PFSK-1 (cell line): ENCODE measurements at regions not wholly inside any gene's neighbourhood (a gene's known extent, or its start where the extent isn't known, plus 50 kb on each side); places are given as distances from the start of the nearest gene placed in this dataset.

Experiments
- FOXP2 ChIP-seq: optimal IDR thresholded peaks from 2 replicates; pipeline ENCODE3; 2011; ENCODE audit warnings: borderline replicate concordance, control low read depth, inconsistent platforms; ENCODE audit not compliant: insufficient read depth; ENCODE audit errors: extremely low read length, extremely low read depth
- POLR2AphosphoS5 ChIP-seq: IDR thresholded peaks from 2 replicates; pipeline ENCODE4 v1.6.1; 2012; ENCODE audit warnings: low read depth, mild to moderate bottlenecking, control low read depth, low read length, moderate library complexity
- REST ChIP-seq, 2 experiments: IDR thresholded peaks; 2 replicates each; pipeline versions ENCODE4 v1.6.1 to v1.8.0; 2011 to 2012; ENCODE audit warnings: low read depth in 2 of 2, low read length in 2 of 2, control low read depth in 1 of 2, inconsistent platforms in 1 of 2, mild to moderate bottlenecking in 1 of 2, moderate library complexity in 1 of 2; ENCODE audit not compliant: insufficient read depth in 1 of 2
- SIN3A ChIP-seq: IDR thresholded peaks from 2 replicates; pipeline ENCODE4 v1.6.1; 2012; ENCODE audit warnings: mild to moderate bottlenecking, low read length, moderate library complexity, borderline replicate concordance; ENCODE audit not compliant: insufficient read depth
- TAF1 ChIP-seq: IDR thresholded peaks from 2 replicates; pipeline ENCODE4 v1.6.1; 2012; ENCODE audit warnings: low read length, control low read depth, borderline replicate concordance; ENCODE audit not compliant: insufficient read depth

DNA sequence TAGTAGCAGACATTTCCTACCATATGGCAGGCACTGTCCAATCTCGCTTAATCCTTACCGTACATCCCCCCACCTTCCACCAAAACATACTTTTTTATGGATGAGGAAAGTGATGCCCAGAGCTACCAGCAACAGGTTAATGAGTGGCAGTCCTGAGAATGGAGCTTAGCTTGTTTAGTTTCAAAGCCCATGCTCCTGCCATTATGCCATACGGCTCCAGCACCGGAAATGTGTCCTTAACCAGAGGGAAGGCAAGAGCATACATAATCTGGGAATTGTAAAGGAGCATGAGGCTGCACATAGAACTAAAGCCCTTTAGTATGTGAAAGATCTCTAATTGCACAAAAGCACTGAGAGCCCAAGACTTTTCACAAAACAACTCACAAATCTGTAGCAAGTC lies 155.9 kb upstream of the PHYHIPL start:
- TF ChIP-seq FOXP2 (no peak), REST (IDR thresholded peaks at IDR 0.05; ENCODE audit: insufficient read depth in 1 of 2, low read depth in 2 of 2, low read length in 2 of 2) (no peak), SIN3A (no peak), POLR2AphosphoS5 (no peak), TAF1 (no peak)

GRCh38 chr10:59025981-59026765 lies 150.3 kb upstream of the PHYHIPL start:
- TF ChIP-seq SIN3A (no peak), TAF1 (no peak), FOXP2 (no peak), POLR2AphosphoS5 (no peak), REST (IDR thresholded peaks at IDR 0.05; ENCODE audit: insufficient read depth in 1 of 2, low read depth in 2 of 2, low read length in 2 of 2) (no peak)

DNA sequence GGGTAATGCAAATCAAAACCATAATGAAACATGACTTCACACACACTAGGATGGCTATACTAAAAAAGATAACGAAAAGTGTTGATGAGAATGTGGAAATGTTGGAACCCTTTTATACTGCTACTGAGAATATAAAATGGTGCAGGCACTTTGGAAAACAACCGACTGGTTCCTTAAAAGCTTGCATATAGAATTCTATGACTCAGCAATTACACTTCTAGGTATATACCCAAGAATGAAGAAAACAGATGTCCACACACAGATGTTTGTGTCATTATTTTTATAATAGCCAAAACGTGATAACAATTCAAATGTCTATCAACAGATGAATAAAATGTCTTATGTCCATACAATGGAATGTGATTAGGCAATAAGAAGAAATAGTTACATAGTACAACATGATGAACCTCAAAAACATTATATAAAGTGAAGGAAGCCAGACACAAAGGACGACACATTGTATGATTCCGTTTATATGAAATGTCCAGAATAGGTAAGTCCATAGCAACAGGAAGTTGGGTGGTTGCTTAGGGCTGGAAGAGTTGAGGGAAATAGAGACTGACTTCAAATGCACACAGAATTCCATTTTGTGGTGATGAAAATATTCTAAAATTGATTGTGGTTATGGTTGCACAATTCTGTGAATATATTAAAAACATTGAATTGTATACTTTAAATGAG lies 148.3 kb upstream of the PHYHIPL start:
- TF ChIP-seq REST (IDR thresholded peaks at IDR 0.05; ENCODE audit: insufficient read depth in 1 of 2, low read depth in 2 of 2, low read length in 2 of 2) (no peak), SIN3A (no peak), POLR2AphosphoS5 (no peak), FOXP2 (no peak), TAF1 (no peak)

GRCh38 chr10:59033622-59034021 lies 142.8 kb upstream of the PHYHIPL start:
- no peak for TF ChIP-seq TAF1
- no peak for TF ChIP-seq FOXP2
- TF ChIP-seq REST (IDR thresholded peaks at IDR 0.05; ENCODE audit: insufficient read depth in 1 of 2, low read depth in 2 of 2, low read length in 2 of 2), result no peak
- TF ChIP-seq POLR2AphosphoS5, result no peak
- TF ChIP-seq SIN3A, result no peak
